Left cardiac atrium (tissue), 4 donors: ENCODE measurements at regions not wholly inside any gene's neighbourhood (a gene's known extent, or its start where the extent isn't known, plus 50 kb on each side); places are given as distances from the start of the nearest gene placed in this dataset.
A peak's percentile ranks its signal among the peaks of the same experiment; 100 is the strongest.

Source experiments
- ATAC-seq, 2 donors: fragments of 200-7000 bp; cut with Tn5 transposase; one replicate each; pipeline ENCODE4 v1.9.1; 2020; ENCODE audit warnings: mild to moderate bottlenecking in 2 of 2, moderate library complexity in 2 of 2
- DNase-seq: peaks from one replicate; pipeline ENCODE4 v3.0.0-alpha.2; 2020
- intact Hi-C, 2 donors: fragments of 100-400 bp; cut with DNase I; formaldehyde crosslinking; loops; one replicate each; pipeline versions ENCODE4 v1.14.1 to v1.15.1; 2022 to 2023
- donor health status: DM: no; HTN: yes; CAD: no.
- donor health status: DM: no; HTN: yes; CAD: no; lungs with severe emphysema.
- donor health status: DM: yes; HTN: yes; CAD: no.
- donor health status: Dilated cardiomyopathy.

DNA sequence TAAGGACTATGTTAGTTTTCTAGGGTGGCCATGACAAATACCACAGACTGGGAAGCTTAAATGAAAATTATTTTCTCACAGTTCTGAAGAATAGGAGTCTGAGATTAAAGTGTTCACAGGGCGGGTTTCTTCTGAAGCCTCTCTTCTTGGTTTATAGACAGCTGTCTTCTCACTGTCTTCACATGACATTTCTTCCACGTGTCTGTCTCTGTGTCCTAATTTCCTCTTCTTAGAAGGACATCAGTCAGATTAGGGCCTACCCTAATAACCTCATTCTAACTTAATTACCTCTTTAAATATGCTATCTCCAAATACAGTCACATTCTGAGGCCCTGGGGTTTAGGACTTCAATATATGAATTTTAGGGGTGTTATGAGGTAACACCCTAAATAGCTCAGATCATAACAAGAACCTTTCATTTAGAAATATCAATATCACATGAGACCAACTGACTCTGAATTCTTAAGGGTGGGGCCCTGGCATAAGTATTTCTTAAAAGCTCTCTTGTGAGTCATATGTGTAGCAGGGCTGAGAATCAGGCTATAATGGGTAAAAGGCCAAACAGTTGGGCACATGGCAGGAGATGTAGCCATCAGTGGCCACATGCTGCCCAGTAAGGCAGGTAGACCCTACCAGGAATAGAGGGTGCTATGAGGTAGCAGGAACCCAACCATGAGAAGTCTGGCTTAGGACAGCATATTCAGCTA is 62.0 kb upstream of the TENT5A start:
- DNase-seq: no peak
- peak in 1 of 2 donors; percentile 25 for ATAC-seq
- intact Hi-C loops: no loop called here

DNA sequence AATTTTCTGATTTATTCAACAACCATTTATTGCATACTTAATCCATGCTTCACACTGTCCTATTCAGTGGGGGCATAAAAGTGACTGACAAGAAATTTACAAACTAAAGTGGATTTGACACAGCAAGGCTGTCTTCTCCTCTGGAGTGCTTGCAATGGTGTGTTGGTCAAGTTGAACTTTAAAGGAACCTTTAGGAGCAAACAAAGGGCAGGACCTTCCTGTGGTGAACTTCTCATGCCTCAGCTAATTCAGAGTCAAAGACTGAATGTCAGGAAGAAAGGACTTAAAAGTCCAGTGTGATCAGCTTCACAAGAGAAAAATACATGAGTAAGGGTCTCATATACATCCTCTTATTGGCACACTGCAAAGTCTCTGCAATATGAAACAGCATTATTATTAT is 60.8 kb upstream of the TENT5A start:
- ATAC-seq: no peak
- intact Hi-C loops: no loop called here
- no peak for DNase-seq

DNA sequence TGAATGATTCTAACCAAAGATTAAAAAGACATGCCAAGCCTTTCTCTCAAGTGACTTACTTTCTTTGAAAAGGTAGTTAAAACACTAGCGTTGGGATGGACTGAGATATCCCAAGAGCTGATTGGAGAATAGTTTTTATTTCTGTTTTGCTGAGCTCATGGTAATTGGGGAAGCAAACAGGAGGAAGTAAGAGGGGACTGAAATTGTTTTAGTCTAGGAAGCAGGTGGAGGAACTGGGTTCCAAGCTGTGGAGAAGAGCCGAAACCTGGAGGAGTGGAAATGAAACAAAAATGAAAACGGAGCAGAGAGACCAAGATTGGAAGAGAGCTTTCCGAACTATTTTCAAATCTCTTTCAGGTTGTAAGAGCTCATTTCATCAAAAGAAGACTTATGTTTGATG is 59.9 kb upstream of the TENT5A start:
- ATAC-seq (no peak), DNase-seq (no peak)
- intact Hi-C loops: no loop called here

DNA sequence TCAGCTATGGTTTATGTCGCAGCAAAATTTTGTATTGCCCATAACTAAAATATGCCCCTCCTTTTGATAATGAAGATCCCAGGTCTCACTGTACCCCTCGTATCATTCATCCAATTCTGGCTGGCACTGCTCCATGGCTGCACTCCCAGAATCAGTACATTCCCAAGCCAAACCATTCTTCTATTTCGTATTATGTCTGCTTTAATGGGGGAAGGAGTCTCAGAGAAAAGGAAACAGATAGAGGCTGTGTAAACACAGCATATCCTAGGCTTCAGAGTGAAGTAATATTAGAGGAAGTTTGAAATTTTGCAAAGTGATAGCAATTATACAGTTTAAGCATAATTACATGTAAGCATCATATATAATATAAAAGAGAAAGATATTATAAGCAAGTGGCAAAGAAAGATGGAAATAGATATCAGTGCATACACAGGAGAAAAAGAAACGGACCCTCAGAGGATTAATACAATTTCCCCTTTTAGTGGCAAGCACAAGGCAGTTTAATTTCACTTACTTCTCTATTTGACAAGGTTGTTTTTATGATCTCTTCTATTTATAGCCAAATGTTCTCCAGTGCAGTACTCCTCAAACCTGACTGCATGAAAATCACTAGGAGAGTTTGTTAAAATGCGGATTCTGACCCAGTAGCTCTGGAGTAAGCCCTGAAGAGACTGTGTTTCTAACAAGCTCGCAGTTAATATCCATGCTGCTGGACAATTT is 56.5 kb upstream of the TENT5A start:
- ATAC-seq: peak; percentile 56 to 82
- intact Hi-C loops: no loop called here
- peak; percentile 42 for DNase-seq

DNA sequence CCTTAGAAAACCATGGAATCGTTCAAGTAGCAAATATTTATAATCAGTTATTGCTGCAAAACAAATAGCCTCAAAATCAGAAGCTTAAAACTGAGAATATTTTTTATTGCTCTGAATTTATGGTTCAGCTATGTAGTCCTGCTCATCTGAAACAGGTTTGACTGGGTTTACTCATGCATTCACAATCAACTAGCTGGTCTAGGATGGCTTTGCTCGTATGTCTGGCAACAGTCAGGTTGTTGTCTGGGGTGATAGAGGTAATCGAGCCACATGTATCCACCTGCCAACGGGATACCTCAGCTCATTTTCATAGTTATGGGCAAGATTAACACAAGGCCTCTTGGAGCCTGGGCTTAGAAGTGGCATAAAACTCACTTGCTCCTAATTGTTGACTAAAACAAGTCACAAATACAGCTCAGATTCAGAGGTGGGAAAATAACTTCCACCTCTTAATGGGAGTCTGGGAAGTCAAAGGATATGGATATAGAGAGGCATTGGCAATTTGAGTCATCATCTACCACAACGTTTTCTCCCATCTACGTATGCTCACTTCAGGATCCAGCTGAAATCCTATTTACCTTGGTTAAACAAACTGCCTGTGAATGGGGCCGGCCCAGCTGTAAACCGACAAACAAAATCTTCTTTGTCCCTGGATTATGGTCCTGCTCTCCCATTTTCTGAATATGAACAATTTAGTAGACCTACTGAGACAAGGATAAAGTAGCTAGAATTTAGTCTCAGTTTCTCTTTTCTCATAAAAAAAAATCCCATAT is 54.5 kb upstream of the TENT5A start:
- no peak for DNase-seq
- intact Hi-C loops: no loop called here
- no peak for ATAC-seq

DNA sequence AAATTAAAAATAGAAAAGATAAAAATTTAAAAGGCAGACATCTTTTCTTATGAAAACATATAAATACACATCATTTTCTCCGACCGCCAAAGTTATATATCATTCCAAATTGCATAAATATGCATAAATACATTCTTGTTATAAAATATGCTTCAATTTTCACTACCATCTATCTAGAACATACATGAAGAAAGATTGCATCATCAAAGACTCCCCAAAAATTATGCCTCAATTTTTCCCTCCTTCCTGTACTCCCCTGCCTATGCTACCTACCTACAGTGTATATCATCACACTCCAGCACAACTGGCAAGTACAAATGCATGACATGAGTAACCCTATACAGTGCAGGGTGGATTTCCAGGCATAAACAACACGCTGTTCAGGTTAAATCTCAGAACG is 49.9 kb upstream of the TENT5A start:
- DNase-seq: no peak
- ATAC-seq: no peak
- intact Hi-C loops: no loop called here
